ENCODE measurements at regions not wholly inside any gene's neighbourhood (a gene's known extent, or its start where the extent isn't known, plus 50 kb on each side); places are given as distances from the start of the nearest gene placed in this dataset.

GRCh38 chr15:59835776-59836175 lies 146.7 kb upstream of the BNIP2 start:
- DNase-seq (ENCODE audit: low read depth in 2 of 3, low spot score in 2 of 3) = no peak

DNA sequence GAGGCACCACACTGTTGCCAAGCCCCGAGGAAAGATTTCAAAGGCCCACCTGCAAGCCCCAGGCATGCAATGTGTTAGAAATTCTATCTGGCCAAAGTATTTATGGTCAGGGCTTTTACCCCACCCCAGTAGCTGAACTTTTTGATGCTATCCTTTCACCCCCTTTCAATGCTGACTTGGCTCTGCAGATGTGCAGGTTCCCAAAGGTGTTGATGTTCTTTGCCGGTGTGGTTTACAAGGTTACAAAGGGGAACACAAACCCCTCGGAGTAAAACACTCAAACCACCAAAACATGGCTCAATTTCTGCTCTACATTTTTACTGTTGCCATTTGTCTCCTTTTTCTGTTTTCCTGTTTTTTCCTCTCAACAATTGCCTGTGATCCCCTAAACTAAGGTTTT lies 145.4 kb upstream of the BNIP2 start:
- no peak for DNase-seq (ENCODE audit: low read depth in 2 of 3, low spot score in 2 of 3)

- DNase-seq (ENCODE audit: low read depth in 2 of 3, low spot score in 2 of 3) = no peak
Measured at GRCh38 chr15:59833366-59833765, 144.2 kb upstream of the BNIP2 start.

- DNase-seq (ENCODE audit: low read depth in 2 of 3, low spot score in 2 of 3) = no peak
Measured at GRCh38 chr15:59830873-59831272, 141.8 kb upstream of the BNIP2 start.

- DNase-seq (ENCODE audit: low read depth in 2 of 3, low spot score in 2 of 3) = no peak
Measured at GRCh38 chr15:59830098-59830497, 141.0 kb upstream of the BNIP2 start.

- no peak for DNase-seq (ENCODE audit: low read depth in 2 of 3, low spot score in 2 of 3)
Measured at GRCh38 chr15:59828861-59829260, 139.7 kb upstream of the BNIP2 start.

- DNase-seq (ENCODE audit: low read depth in 2 of 3, low spot score in 2 of 3) = no peak
Measured at GRCh38 chr15:59828263-59828662, 139.1 kb upstream of the BNIP2 start.

DNA sequence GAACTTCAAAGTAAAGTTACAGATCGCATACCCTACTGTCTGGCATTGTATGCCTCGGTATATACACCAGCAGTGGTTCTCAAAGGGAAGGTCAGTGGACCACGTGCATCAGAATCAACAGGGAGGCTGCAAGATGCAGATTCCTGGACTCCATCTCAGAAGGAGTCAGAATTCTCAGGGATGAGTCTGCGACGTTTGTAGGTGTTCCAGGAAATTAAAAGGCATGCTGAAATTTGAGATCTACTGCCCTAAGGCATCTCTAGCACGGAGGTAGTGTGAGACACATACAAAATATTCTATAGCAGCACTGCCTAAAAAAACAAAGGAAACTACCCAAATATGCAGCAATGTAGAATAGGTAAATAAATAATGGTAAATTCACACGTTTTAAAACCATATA lies 136.8 kb upstream of the BNIP2 start:
- DNase-seq (ENCODE audit: low read depth in 2 of 3, low spot score in 2 of 3) = no peak

- DNase-seq (ENCODE audit: low read depth in 2 of 3, low spot score in 2 of 3) = no peak
Measured at GRCh38 chr15:59821286-59821685, 132.2 kb upstream of the BNIP2 start.

DNA sequence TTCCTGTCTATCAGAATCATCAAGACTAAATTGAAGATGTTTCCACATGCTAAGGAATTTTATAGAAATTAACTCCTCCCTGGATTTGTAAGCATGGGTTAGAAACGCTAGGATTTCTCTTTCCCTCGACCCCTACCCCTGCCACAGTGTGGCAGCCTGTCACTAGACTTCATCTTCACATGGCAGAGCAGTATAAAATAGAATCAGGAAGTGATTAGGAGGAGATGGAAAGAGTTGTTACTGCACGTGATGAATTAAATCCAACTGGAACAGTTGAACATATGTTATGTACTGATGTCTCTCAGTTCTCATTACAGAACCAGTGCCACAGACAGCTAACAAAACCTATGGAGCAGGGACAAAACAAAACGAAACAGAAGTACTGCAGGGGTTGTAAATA lies 130.0 kb upstream of the BNIP2 start:
- no peak for DNase-seq (ENCODE audit: low read depth in 2 of 3, low spot score in 2 of 3)

GRCh38 chr15:59818336-59818735 lies 129.2 kb upstream of the BNIP2 start:
- DNase-seq (ENCODE audit: low read depth in 2 of 3, low spot score in 2 of 3) = no peak

GRCh38 chr15:59817834-59818233 lies 128.7 kb upstream of the BNIP2 start:
- DNase-seq (ENCODE audit: low read depth in 2 of 3, low spot score in 2 of 3) = no peak

- DNase-seq (ENCODE audit: low read depth in 2 of 3, low spot score in 2 of 3) = no peak
Measured at GRCh38 chr15:59817053-59817452, 127.9 kb upstream of the BNIP2 start.

GRCh38 chr15:59814409-59814808 lies 125.3 kb upstream of the BNIP2 start:
- no peak for DNase-seq (ENCODE audit: low read depth in 2 of 3, low spot score in 2 of 3)

- DNase-seq (ENCODE audit: low read depth in 2 of 3, low spot score in 2 of 3) = no peak
Measured at GRCh38 chr15:59812889-59813288, 123.8 kb upstream of the BNIP2 start.

GRCh38 chr15:59812250-59812870 lies 123.2 kb upstream of the BNIP2 start:
- no peak for DNase-seq (ENCODE audit: low read depth in 2 of 3, low spot score in 2 of 3)

DNA sequence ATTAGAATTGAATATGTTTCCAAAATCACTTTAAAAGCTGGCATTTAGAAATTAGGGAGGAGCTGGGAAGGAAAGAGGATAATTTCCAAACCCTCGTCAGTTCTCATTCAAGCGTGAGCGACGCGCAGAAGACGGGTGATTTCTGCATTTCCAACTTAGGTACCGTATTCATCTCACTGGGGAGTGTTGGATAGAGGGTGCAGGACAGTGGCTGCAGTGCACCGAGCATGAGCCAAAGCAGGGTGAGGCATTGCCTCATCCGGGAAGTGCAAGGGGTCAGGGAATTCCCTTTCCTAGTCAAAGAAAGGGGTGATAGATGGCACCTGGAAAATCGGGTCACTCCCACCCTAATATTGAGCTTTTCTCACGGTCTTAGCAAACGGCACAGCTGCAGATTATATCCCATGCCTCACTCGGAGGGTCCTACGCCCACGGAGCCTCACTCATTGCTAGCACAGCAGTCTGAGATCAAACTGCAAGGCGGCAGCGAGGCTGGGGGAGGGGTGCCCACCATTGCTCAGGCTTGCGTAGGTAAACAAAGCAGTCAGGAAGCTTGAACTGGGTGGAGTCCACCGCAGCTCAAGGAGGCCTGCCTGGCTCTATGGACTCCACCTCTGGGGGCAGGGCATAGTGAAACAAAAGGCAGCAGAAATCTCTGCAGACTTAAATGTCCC lies 114.3 kb upstream of the BNIP2 start:
- peak in 2 of 3 experiments; percentile 20 to 22 for DNase-seq (ENCODE audit: low read depth in 2 of 3, low spot score in 2 of 3)

GRCh38 chr15:59801649-59802048 lies 112.5 kb upstream of the BNIP2 start:
- DNase-seq (ENCODE audit: low read depth in 2 of 3, low spot score in 2 of 3) = no peak

- DNase-seq (ENCODE audit: low read depth in 2 of 3, low spot score in 2 of 3) = no peak
Measured at GRCh38 chr15:59798605-59798917, 109.4 kb upstream of the BNIP2 start.

DNA sequence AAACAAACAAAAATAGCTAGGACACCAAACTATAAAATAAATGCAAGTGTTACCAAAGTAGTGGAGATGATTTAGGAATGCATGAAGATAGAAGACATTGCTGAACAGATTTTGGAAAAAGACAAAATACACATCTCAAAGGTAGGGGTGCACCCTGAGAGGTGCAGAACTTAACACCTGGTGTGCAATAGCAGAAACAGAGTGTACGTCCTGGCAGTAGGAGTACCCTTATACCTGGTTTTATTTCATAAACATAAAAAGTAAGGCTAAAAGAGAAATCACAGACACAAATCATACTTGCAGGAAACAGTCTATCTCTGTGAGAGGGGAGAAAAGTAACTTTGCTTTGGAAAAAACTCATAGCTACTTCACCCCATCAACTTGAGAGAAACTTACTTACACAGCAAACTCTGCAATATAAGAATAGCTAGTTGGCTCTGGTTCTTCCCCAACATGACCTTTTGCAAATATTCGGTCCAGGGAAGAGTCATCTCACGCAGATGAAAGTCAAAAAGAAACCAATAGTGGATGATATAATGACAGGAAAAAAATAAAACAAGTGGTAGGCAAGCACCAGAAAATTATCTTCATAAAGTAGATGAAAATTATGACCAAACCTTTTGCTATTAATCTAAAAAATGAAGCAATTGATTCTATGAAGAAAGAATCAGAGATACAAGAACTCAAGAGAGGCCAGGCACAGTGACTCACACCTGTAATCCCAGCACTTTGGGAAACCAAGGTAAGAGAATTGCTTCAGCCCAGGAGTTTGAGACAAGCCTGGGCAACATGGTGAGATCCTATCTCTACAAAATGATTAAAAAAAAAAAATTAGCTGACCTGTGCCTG lies 108.9 kb upstream of the BNIP2 start:
- no peak for DNase-seq (ENCODE audit: low read depth in 2 of 3, low spot score in 2 of 3)

DNA sequence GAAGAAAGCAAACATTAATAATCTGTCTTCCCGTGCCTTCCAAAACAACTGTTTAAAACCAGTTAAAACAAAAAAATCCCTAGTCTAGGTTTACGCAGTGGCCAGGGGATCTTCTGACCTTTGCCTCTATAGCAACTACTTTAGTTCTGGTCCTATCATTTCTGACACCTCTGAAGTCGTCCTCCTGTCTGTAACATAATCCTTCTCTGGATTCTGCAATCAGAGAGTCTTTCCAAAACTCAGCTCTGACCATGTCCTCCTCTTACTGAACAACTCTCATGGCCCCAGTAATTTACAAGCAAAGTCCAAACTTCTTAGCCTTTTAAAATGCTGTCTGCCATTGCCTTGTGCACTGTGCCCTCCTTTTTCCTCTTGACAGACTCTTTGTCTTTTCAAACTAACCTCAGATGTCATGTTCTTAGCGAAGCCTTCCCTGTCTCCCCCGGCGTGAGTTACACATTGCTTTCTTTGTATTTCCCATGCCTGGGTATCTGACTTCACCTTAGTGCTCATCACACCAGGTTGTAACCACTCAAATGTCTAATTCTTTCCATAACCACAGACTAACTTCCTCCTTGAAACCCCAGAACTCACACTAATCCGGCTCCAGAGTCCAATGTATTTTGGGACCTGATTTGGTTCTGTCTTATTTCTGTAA lies 105.2 kb upstream of the BNIP2 start:
- DNase-seq (ENCODE audit: low read depth in 2 of 3, low spot score in 2 of 3) = no peak

DNA sequence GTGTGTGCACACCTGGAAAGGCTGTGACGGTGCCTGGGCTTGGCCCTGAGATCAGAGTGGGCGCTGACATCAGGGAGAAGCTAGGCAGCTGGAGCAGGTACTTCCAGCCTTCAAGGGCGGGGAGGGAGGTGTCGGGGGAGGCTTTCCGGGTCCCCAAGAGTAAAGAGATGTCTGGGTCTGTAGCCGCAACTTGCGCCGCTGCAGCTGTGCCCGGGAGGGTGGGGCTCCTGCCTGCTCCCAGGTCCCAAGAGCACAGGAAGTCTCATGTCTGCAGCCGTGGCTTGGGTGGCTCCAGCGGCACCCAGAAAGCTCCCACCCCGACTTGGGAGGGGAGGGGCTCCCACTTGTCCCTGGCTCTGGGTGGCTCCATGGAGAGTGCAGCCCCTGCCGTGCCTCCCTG lies 103.2 kb upstream of the BNIP2 start:
- no peak for DNase-seq (ENCODE audit: low read depth in 2 of 3, low spot score in 2 of 3)

Data from activated CD8-positive, alpha-beta memory T cell treated with anti-CD3 and anti-CD28 coated beads for 48 hours (primary cell).